HUES48 (cell line): ENCODE measurements at regions not wholly inside any gene's neighbourhood (a gene's known extent, or its start where the extent isn't known, plus 50 kb on each side); places are given as distances from the start of the nearest gene placed in this dataset.

Source experiments
- H3K27ac ChIP-seq: one replicate; pipeline ENCODE4 v1.7.0; 2013; ENCODE audit warnings: low read depth, low read length, inconsistent platforms
- H3K27me3 ChIP-seq: 2 replicates; pipeline ENCODE4 v1.6.1; 2013; ENCODE audit warnings: mild to moderate bottlenecking, low read length; ENCODE audit not compliant: control insufficient read depth, insufficient read depth
- H3K36me3 ChIP-seq: 2 replicates; pipeline ENCODE4 v1.6.1; 2013; ENCODE audit warnings: low read length; ENCODE audit not compliant: control insufficient read depth, insufficient read depth
- H3K4me1 ChIP-seq: 2 replicates; pipeline ENCODE4 v1.6.1; 2013; ENCODE audit warnings: mild to moderate bottlenecking, low read length; ENCODE audit not compliant: control insufficient read depth, insufficient read depth
- H3K4me3 ChIP-seq: 2 replicates; pipeline ENCODE4 v1.5.1; 2013; ENCODE audit warnings: mild to moderate bottlenecking, low read depth, low read length
- H3K9ac ChIP-seq: 2 replicates; pipeline ENCODE4 v1.6.1; 2013; ENCODE audit warnings: mild to moderate bottlenecking, low read depth, low read length, moderate library complexity
- H3K9me3 ChIP-seq: 2 replicates; pipeline ENCODE4 v1.6.1; 2013; ENCODE audit warnings: low read length; ENCODE audit not compliant: control insufficient read depth, insufficient read depth

DNA sequence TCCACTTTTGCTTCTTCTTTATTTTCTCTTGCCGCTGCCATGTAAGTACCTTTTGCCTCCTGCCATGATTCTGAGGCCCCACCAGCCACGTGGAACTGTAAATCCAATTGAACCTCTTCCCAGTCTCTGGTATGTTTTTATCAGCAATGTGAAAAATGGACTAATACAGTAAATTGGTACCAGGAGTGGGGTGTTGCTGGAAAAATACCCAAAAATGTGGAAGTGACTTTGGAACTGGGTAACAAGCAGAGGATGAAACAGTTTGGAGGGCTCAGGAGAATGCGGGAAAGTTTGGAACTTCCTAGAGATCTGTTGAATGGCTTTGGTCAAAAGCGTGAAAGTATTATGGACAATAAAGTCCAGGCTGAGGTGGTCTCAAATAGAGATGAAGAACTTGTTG lies 670.3 kb upstream of the ZWINT start:
- H3K36me3 ChIP-seq: no peaks in the 10 kb centered on the region
- H3K4me1 ChIP-seq: no peaks in the 10 kb centered on the region
- H3K27ac ChIP-seq: no peak overlapping the region
- no peak overlapping the region for H3K4me3 ChIP-seq
- no peaks in the 10 kb centered on the region for H3K27me3 ChIP-seq
- no peak overlapping the region for H3K9ac ChIP-seq
- peaks cover 15% of the 10 kb centered on the region for H3K9me3 ChIP-seq

DNA sequence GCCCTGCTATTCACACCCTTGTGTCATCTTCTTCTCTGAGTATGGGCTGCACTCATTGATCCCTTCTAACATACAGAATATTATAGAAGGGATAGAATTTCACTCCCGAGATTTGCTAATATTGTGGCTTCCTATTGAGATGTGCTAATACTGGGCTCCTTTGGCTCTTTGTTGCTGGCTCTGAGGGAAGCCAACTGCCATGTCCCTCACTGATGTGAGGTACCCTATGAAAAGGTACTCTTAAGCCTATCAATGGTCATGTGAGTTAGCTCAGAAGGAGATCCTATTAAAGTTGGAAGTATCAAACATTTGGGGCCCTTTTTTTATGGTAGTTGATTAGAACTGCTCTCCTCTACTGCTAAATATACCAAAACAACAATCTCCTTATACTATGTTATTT lies 665.2 kb upstream of the ZWINT start:
- Histone ChIP-seq H3K9me3 (peaks cover 3% of the 10 kb centered on the region), H3K36me3 (no peaks in the 10 kb centered on the region), H3K27me3 (no peaks in the 10 kb centered on the region), H3K9ac (no peak overlapping the region), H3K4me3 (no peak overlapping the region), H3K27ac (no peak overlapping the region), H3K4me1 (no peaks in the 10 kb centered on the region)

DNA sequence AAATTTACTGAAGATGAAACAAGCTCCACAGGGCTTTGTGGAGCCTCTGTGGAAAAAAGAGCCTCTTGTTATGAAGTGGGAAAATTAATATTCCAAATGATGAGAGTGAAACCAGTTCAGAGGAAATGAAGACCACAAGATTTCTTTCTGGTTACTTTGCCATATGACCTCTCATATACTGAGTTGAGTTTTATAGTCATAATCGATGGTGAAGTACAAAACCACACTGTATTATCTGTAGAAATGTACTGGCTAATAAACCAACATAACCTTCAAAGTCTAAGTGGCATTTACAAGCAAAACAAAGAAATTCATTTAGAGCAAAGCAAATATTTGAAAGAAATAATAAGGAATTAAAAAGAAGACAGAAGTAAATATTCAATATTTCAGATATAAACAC lies 662.6 kb upstream of the ZWINT start:
- H3K9me3 ChIP-seq: peaks cover 7% of the 10 kb centered on the region; the same call in 1 of the 2 replicates
- peaks cover 9% of the 10 kb centered on the region for H3K4me1 ChIP-seq
- no peak overlapping the region for H3K27ac ChIP-seq
- H3K4me3 ChIP-seq: no peak overlapping the region
- H3K36me3 ChIP-seq: no peaks in the 10 kb centered on the region
- H3K27me3 ChIP-seq: no peaks in the 10 kb centered on the region
- no peak overlapping the region for H3K9ac ChIP-seq

DNA sequence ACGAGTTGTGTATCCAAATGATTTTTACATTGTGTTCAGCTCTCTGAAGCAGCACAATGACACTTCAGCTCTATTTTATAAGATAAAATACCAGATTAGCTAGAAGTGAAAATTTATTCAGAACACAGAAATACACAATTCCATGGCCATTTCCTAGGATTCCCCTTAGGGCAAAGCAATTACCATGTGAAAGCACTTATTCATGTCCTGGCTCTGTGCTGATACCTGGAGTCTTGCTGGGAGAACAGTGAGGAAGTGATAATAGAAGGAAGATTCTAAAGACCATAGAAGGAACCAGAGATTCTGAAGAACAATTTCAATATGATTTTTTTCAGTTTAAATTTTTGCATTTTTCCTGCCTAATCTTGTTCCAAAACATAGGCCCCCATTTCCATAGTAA lies 657.4 kb upstream of the ZWINT start:
- Histone ChIP-seq H3K4me1 (peaks cover 17% of the 10 kb centered on the region), H3K9me3 (peaks cover 11% of the 10 kb centered on the region; the same call in 1 of the 2 replicates), H3K27ac (peak overlapping the region; percentile 60), H3K9ac (no peak overlapping the region), H3K27me3 (no peaks in the 10 kb centered on the region), H3K4me3 (peak overlapping the region; percentile 39; the same call in 1 of the 2 replicates), H3K36me3 (no peaks in the 10 kb centered on the region)

DNA sequence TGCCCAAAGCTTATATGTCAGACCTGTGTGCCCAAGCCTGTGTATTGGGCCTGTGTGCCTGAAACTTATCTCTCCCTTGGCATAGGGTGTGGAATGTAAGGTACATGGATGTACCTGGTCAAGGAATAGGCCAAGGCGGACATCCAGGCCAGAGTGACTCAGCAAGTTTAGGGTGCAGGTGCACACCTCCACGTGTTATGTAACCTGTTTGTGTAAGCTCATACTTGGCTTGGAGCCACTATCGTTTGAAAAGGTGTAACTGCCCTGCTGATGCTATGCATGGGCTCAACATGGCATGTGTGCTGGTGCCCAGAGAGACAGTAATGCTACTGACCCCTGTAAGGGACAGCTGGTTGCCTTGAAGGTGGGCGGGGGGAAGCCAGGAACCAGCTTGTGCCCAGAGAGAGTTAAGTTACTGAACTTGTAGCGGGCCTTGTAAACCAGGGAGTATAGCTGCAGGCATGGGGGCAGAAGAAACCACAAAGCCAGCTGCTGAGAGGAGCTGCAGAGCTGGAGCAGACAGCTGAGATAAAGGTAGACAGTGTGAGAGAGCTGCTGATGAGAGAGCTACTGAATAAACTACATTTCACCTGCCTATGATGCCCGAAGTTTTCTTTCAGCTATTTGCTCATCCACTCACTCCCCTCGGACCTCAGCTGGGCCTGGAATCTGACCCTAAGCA lies 656.4 kb upstream of the ZWINT start:
- Histone ChIP-seq H3K36me3 (no peaks in the 10 kb centered on the region), H3K27ac (peak overlapping the region; percentile 59), H3K9me3 (peaks cover 11% of the 10 kb centered on the region; the same call in 1 of the 2 replicates), H3K4me3 (no peak overlapping the region; the same call in 1 of the 2 replicates), H3K4me1 (peaks cover 17% of the 10 kb centered on the region), H3K9ac (no peak overlapping the region), H3K27me3 (no peaks in the 10 kb centered on the region)

DNA sequence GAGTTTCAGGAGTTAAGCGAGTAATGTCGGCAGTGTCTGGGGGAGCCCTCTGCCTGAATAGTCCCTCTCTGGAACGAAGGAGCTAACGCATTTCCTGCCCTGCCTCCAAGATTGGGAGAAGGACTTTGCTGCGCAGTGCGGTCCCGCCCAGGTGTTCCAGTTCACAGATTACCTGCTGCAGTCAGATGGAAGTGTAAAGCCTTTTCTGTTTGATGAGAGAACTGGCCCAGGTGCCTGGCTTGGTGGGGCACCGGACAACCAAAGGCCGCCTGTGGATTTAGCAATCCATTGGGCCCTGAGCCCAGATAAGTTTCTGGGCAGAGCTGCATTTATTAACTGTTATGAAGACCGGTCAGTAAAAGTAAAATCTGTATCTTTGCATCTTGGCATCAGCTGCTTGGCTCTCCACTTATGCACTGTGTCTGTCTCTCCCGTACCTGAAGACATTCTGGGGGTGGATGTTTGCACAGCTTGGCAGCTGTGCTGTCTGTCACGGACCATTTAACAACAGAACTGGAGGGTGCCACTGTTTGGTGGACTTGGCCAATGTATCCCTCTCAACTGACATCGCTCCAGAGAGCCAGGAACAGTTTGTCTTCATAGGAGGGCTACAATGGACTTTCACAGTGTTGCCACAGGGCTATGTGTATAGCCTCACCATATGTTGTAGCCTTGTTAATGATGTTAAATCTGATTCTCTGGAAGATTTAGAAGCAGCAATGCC lies 654.7 kb upstream of the ZWINT start:
- Histone ChIP-seq H3K4me3 (no peak overlapping the region), H3K9me3 (peaks cover 11% of the 10 kb centered on the region; the same call in 1 of the 2 replicates), H3K27me3 (no peaks in the 10 kb centered on the region), H3K9ac (no peak overlapping the region), H3K36me3 (no peaks in the 10 kb centered on the region), H3K4me1 (peaks cover 17% of the 10 kb centered on the region), H3K27ac (no peak overlapping the region)

DNA sequence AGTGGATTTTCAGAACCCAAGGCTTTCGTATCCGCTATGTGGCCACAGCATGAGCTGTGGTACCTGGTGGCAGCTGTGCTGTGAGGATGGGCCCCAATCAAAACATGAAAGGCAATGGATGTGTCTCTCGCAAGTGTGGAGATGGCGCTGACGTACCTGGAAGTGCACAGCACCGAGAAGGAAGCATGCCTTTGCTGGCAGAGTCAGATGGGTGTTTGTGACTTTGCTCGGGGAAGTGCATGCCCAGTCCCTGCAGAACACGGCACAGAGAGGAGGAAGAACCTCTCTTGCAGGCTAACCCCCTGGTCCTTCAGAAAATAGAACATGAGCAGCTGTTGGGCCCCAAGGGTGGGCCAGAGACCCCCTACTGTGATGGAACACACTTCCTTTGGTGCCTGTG lies 654.1 kb upstream of the ZWINT start:
- H3K9me3 ChIP-seq: peaks cover 11% of the 10 kb centered on the region; the same call in 1 of the 2 replicates
- no peak overlapping the region for H3K27ac ChIP-seq
- H3K27me3 ChIP-seq: no peaks in the 10 kb centered on the region
- peaks cover 17% of the 10 kb centered on the region for H3K4me1 ChIP-seq
- no peak overlapping the region for H3K4me3 ChIP-seq
- no peaks in the 10 kb centered on the region for H3K36me3 ChIP-seq
- H3K9ac ChIP-seq: no peak overlapping the region

DNA sequence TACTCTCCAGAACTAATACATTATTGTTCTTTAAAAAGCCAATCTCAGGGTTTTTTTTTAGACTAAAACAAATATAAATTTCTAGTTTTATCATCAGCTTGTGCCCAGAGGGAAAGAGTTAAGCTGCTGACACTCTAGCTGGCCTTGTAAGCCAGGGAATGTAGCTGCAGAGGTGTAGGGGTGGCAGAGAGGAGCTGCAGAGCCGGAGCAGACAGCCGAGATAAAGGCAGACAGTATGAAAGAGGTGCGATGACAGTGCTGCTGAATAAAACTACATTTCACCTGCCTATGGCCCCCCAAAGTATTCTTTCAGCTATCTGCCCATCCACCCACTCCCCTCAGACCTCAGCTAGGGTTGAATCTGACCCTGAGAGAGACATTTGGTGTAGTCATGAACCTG lies 653.7 kb upstream of the ZWINT start:
- peaks cover 17% of the 10 kb centered on the region for H3K4me1 ChIP-seq
- H3K36me3 ChIP-seq: no peaks in the 10 kb centered on the region
- no peak overlapping the region for H3K9ac ChIP-seq
- no peak overlapping the region for H3K4me3 ChIP-seq
- H3K9me3 ChIP-seq: 0 out of 2 replicates have a peak, but pooled peaks cover 9% of the 10 kb centered on the region
- no peak overlapping the region for H3K27ac ChIP-seq
- H3K27me3 ChIP-seq: no peaks in the 10 kb centered on the region

DNA sequence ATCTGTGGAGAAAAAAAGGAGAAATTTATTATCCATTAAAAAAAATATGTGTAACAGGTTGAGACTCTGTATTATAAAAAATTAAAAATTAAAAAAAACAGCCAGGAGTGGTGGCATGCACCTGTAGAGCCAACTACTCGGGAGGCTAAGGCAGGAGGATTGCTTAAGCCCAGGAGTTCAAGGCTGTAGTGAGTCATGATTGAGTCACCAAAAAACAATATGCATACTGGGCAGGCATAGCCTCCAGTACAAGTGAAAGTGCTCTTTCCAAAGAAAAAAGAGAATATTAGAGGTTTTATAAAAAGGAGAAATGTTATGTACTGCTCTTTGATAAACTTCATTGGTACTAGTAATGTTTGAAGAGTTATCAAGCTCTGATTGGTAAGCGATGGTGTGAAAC lies 647.1 kb upstream of the ZWINT start:
- Histone ChIP-seq H3K4me1 (no peaks in the 10 kb centered on the region), H3K9ac (no peak overlapping the region), H3K36me3 (no peaks in the 10 kb centered on the region), H3K27me3 (no peaks in the 10 kb centered on the region), H3K27ac (no peak overlapping the region), H3K4me3 (no peak overlapping the region), H3K9me3 (no peaks in the 10 kb centered on the region)

DNA sequence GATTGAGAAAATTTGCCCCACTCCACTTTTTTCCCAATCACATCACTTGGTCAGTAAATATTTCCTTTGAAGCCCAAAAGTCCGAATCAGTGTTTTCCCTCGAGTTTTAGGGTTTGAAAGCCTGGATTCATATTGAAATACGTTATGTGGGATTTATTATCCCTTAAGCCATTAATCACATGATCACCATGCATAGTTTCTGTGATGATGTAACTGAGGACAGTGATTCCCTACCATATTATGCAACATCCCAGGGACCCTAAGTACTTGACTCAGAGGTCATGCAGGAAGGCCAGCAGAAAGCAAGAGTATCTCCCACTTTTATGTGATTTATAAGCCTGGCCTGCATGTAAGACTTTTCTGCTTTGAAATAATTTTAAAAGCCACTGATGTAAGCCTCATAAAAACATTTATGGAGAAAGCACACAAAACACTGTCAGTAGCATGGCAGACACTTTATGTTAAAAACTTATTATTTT lies 630.6 kb upstream of the ZWINT start:
- no peaks in the 10 kb centered on the region for H3K36me3 ChIP-seq
- H3K9me3 ChIP-seq: no peaks in the 10 kb centered on the region
- H3K27ac ChIP-seq: no peak overlapping the region
- H3K9ac ChIP-seq: no peak overlapping the region
- no peak overlapping the region for H3K4me3 ChIP-seq
- no peaks in the 10 kb centered on the region for H3K27me3 ChIP-seq
- H3K4me1 ChIP-seq: no peaks in the 10 kb centered on the region

DNA sequence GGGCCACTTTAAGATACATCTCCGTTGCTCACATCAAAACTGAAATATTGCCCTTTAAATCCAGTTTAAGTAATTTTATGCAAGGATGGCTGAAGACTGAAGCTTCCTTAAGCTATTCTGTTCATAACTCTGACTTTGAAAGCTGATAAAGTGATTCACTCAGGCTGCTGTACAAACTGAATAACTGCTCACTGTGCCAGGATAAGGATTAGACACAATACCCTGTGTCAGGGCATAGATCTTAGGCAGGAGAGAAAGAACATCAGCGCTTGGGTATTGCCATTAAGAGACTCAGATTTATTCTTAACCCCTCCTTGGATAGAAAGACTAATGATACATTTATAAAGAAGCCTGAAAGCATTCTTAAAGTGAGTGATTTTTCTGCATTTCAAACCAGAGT lies 614.5 kb upstream of the ZWINT start:
- no peak overlapping the region for H3K27ac ChIP-seq
- H3K36me3 ChIP-seq: no peaks in the 10 kb centered on the region
- no peak overlapping the region for H3K4me3 ChIP-seq
- no peak overlapping the region for H3K9ac ChIP-seq
- no peaks in the 10 kb centered on the region for H3K4me1 ChIP-seq
- H3K9me3 ChIP-seq: no peaks in the 10 kb centered on the region
- H3K27me3 ChIP-seq: no peaks in the 10 kb centered on the region
